NCI-H2171 treated with DMSO at 0.1 percent for 48 hours (cell line): ENCODE measurements at regions not wholly inside any gene's neighbourhood (a gene's known extent, or its start where the extent isn't known, plus 50 kb on each side); places are given as distances from the start of the nearest gene placed in this dataset.

ENCODE experiments used
- DNase-seq: peaks from one replicate; lab custom pipeline; 2025; lab: John Stamatoyannopoulos, UW

DNA sequence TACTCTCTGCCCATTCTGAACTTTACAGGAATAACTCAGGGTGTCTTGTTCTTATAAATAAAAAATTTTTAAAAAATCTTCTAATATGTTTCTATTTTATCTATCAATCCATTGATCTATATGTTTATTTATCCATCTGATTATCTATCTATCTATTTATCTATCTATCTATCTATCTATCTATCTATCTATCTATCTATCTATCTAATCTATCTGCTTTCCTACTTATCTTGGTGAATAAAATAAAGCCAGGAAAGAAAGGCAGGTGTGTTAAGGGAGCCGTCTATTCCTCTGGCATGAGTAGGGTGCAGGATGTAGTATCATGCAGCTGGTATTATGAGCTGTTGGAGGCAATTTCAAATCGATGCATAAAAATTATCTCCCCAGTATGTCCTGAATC is 153.0 kb downstream of the FOXA2 start:
- no peak for DNase-seq

DNA sequence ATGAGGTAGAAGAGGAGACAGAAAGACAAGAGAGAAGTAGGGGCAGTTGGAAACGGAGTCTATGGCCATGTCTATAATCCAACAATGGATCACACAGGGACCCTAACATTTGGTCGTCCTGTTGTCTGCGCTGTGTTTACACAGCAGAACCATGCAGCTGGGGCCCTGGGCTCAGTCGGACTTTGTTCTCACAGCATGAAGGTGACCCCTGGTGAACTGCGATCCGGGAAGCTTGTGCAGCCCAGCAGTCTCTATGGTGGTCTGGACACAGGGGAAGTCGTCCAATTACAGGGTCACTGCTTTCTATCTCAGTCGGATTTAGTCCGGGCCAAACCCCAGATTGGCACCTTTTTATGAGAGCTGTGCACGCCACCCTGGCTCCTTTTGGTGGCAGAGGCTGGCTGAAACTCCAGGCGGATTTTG is 153.6 kb downstream of the FOXA2 start:
- DNase-seq, result no peak

DNA sequence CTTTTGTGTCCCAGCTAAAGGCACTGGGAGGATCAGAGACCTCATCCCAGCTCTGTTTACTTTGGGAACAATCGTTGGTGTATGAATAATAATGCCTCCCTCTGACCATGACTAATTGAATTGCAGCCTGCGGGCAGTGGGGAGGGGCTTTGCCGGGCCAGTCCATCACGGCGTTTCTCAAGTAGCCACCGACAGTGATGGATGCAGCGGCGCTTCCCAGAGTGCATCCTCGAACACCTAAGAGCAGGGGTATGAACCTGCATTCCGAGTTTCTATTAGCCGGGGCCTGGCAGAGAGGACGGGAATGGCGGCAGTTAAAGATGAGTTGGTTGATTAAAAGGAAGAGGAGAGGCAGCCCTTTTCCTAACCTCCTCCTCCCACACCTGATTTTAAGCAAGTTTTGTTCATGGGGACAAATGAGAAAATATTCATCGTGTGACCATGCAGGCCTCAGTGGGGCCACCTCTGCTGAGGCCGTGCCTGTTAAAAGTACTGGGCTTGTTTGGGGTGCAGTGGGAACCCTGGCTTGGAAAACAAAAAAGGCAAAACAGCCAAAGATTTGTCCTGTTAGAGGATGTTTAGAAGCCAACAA is 154.1 kb downstream of the FOXA2 start:
- no peak for DNase-seq

DNA sequence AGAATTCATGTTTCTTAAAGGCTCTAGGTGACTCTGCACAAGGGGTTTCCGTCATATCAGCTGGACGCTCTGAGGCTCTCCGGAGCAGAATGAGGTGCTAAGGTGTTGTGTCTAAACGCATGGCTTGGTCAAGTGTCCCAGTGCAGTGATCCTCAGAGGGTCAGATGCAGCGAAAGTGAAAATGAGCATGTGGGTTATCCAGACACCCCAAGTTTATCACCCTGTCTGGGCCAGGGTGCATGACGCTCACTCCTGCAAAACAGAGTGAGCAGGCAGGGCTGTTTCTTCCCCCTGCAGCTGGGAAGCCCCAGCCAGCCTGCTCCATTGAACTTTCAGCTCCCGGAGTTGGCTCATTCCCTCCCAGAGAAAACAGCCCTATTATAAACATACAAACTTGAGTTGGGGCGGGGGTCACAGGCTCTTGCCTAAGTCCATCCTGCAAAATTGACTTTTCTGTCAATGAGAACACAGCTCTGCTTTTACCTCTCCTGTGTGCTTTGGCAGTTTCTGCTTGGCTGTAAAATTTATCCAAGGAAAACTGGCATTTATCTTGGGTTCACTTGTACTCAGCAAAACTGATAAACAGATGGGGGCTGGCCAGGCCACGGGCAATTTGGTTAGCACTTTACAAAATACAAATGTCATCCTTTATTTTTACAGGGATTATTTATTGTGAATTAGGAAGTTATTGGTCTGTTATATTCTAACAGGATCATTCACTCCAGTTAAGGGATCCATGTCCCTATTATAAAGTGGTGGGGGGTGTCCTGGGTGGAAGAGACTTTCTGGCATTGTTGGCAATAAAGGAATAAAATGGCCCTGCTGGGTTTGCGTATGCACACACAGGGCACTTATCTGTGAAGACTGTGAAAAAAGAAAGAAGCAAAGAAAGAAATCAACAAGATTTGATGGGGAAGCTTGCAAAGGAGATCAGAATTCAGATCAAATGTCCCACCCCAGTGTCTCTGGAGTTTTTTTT is 154.9 kb downstream of the FOXA2 start:
- DNase-seq, result no peak

DNA sequence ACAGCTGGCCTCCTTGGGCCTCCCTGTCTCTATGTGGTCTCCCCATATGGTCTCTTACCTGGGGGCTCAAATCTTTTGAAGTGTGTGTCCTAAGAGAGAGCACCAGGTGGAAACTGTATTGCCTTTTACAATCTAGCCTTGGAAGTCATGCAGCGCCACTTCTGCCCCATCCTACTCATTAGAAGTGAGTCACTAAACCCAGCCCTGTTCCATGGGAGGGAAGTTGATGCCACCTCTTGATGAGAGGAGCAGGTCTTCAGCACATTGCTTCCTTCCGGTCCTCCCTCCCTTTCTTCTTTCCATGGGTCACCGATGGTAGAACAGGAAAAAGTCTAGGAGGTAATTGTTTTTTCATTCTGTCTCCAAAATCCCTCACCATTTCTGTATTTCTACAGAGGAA is 156.3 kb downstream of the FOXA2 start:
- no peak for DNase-seq

DNA sequence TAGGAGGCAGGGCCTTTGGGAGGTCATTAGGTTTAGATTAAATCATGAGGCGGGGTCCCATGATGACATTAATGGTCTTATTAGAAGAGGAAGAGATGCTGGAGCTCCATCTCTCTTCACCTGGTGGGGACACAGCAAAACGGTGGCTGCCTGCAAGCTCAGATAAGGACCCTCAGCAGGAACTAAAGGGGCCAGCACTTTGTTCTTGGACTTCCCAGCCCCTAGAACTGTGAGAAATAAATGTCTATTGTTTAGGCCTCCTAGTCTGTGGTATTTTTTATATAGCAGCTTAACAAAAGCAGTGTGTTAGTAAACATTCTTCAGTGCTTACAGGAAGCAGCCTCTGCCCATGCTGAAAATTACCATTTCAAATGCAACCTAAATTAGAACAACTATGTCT is 157.6 kb downstream of the FOXA2 start:
- DNase-seq, result no peak

DNA sequence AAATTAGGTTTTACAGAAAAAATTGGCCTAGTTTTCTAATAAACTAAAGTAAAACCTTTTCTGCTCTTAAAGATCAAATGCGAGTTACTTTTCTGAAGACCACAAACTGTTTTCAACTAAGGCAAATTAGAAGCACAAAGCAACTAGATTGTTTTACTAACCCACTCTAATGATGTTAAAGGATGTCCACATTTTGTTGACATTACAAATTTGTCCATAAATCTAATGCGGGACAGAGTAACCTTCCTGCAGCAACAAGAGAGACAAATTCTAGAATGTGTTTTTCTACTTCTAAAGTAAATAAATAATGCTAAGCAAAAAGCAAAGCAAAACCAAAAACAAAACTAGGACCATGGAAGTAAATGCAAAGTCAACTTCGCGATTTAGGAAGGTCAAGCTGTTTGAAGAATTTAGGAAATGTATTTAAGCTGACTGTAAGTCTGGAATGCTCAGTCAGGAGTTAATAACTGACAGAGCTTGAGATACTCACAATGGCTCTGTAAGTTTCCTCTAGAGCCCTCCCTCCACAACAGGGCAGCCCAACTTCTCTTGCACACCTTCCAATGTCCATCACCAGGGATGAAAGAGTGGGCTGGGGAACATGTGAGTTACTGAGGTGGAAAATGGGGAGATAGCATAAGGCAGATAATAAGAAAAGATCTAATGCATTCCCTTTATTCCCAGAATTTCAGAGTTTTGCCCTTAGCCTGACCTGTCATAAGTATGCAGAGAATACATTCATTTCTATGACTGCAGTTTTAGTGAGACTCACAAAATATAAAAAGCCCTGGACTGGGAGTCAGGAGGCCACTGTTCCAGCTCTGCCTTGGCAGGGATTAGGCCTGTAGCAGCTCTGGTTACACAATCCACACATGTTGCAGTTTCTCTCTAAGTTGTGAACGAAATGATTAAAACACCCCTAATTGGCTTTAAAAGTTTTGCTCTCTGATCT is 158.8 kb downstream of the FOXA2 start:
- no peak for DNase-seq

DNA sequence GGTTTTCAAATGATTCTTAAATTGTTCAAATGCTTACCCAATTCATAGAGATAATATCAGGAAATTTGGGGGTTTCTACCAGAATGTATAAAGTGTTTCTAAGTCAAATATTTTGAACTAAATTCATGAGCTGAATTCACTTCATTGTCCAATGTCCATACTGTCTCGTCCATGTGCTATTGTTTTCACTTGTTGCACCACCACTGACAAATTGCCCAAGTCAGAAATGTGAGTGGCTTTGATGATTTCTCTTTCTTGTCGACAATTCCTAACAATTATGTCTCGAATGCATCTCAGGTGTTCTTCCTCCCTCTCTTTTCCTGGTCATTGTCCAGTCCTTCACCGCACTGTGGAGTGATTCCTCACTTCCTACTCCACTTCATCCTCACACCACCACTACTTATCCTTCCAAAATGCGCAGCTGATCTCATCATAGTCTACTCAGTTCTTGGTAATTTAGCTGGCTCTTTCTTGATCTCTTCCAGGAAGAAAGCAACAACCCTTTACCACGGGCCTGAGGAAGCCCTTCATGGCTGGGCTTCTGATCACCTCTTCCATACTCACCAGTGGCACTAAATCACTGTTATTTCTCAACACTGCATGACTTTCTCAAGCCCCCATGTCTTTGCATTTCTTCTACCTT is 161.1 kb downstream of the FOXA2 start:
- DNase-seq, result no peak

DNA sequence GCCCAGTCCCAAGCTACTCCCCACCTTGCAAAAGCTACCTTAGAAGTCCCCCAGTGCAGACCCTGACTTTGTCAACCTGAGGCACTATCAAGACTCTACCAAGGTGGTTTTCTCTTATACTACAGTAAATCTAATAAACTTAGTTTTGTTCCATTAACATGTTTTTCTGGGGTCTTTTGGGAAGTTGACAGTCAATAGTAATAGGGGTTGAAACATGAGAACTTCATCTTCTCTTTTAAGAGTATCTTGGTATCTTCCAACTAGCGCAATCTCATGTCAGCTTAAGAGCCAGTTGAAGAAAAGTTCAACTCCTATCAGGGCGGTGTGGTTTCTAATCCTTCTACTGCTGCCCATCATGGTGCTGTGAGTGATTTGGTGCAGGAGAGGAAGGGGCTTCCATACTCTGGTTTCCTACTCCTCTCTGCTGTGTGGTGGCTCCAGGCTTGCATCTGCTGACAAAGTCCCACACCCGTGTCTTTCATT is 164.2 kb downstream of the FOXA2 start:
- DNase-seq, result no peak

DNA sequence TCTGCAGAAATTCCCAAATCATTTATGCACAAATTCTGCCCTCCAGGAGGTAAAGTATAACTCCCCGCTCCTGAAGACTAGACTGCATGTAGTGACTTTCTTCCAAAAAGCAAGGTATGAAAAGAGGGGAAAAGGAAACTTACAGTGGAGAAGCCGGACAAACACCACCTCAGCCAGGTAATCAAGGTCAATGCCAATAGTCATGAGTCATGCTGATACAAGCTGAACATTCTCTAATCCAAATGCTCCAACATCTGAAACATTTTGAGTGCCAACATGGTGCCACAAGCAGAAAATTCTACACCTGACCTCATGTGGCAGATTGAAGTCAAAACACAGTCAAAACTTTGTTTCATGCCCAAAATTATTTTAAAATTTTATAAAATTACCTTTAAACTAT is 165.6 kb downstream of the FOXA2 start:
- DNase-seq, result no peak

DNA sequence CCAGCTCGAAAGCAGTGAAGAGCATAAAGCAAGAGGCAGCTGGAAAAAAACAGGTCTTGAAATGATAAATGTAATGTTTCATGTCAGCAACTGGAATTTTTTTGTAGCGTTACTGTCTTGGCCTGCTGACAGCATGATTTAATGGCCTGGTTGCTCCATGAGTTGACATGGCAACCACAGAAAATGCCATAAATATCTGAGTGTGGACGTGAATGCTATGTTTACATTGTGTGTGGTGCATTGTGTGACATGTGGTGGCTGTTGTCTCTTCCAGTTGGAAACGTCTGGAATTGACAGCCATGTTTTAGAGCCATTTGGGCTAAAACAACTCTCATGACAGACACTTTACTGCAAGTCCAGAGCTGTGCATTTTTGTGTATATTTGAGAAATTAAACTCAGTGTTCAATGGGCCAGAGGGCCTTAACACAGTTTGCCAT is 170.0 kb downstream of the FOXA2 start:
- DNase-seq, result no peak

DNA sequence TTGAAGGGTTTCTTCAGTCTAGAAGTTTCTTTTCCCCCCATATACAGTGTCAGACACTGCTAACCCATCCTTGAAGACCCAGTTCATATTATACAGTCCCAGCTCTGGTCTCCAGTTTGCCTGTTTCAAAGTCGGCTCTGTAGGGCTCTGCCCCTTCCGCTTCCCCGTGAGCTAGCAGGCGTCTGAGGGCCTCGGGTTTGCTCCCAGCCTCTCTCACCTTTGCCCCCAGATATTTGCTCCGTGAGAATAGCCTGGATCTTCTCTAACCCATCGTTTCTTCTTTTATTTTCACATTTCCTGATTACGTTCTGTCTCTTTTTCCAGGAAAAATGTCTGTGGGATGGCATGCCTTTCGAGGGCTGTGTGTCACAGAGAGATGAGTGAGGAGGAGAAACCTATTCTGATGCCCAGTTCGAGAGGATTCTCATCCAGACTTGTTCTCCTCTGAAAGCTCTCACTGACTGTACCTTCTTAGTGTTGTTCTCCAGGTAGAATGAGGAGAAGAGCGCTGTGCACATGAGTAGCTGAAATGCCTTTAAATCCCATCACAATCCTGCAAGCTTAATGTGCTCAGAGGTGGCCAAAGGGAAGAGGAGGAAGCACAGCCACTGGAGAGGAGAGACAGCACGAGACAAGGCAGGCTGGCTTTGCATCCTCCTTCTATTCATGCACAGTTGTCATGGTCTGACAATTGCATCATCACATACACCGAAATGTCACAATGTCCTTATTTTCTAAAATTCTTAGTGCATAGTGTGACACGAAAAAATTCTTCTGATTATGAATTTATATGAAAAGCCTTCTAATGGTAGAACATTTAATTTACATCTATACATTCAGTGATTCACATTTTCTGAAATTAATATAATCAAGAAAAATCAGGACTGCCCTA is 171.1 kb downstream of the FOXA2 start:
- no peak for DNase-seq

DNA sequence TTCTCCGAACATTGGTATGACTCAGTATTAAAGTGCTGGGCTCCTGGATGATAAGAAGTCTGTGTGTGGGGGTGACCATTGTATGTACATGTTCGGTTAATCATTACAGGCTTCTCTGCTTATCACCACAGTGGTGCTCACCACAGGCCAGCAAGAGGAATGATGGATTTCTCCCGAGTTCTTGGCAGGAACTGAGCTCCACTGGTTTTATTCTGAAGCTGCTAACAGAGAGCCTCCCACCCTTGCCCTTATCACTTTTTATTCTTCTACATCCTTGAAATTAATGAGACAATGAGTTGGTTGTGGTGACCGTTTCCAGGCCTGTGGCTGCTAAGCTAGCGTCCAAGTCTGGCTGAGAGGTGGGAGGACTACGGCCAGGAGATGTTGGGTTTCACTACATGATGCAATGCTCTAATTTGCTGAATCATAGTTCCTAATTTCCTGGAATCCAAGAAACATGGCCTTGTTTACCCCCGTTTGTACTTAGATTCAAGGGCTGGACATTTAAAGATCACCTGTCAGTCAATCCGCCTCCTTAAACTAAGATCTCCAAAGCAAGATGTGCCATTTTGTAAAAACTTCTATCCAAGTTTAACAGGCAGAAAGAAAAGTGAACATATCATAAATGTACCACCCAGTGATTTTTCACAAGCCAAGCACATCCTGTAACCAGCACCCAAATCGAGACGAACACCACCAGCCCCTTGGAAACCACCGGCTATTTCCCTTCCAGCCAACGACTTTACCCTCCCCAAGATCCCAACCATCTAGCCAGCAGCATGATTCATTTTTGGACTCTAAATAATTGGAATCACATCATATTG is 172.5 kb downstream of the FOXA2 start:
- DNase-seq, result no peak

DNA sequence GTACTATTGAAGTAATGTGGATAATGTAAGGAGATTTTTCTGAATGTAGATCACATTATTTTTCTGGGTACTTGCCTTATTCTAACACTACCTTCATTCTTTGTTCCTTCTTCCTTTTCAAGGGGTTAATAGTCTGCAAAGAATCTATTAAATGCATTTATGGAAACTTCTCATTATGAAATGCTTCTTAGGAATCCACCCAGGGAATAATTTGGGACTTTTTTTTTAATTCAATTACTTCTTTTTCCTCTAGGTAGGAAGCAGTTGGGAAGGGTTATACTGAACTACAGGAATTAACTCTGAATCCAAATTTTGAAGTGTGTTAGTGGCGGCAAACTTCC is 173.1 kb downstream of the FOXA2 start:
- no peak for DNase-seq

DNA sequence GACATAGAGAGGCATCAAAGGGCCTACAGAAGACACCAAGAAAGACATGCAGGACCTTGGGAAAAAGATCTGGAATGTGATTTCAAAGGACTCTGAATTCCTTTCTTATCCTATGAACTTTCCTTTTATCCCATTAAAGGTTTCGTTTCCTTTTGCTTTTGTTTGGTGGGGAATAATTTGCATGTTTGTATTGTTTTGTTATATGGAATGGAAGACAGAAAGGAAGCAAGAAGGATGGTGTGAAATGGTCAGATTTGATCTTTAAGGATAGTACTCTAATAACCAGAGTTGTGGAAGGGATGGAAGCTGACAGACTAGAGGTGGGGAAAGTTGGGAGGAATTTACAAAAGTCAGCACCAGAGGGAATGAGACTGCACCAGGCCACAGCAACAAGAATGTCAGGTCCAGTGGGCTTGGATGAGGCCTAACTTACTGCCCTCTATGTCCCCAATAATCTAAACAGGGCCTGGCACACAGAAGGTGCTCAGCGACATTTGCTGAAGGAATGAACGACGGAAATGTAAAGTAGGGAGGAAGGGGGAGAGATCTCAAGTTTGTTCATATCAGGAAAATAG is 173.7 kb downstream of the FOXA2 start:
- no peak for DNase-seq

DNA sequence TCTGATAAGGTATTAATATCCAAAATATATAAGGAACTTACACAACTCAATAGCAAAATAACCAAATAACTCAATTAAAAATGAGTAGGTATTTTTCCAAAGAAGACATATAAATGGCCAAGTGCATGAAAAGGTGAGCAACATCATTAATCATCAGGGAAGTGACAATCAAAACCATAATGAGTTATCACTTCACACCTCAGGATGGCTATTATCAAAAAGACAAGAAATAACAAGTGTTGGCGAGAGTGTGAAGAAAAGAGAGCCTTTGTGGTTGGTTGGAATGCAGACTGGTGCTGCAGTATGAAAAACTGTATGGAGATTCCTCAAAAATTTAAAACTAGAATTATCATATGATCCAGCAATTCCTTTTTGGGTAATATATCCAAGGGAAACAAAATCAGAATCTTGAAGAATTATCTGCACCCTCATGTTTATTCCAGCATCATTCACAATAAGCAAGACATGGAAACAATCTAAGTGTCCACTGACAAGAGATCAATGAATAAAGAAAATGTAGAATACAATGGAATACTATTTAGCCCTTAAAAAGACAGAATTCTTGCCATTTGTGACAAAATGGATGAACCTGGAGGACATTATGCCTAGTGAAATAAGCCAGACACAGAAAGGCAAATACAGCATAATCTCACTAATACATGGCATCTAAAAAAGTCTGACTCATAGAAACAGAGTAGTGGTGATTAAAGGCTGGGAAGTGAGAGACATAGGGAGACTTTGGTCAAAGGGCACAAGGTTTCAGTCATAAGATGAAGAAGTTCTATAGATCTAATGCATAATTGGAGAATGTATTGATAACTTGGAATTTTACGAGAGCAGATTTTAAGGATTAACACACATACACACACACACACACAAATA is 175.6 kb downstream of the FOXA2 start:
- DNase-seq, result no peak

DNA sequence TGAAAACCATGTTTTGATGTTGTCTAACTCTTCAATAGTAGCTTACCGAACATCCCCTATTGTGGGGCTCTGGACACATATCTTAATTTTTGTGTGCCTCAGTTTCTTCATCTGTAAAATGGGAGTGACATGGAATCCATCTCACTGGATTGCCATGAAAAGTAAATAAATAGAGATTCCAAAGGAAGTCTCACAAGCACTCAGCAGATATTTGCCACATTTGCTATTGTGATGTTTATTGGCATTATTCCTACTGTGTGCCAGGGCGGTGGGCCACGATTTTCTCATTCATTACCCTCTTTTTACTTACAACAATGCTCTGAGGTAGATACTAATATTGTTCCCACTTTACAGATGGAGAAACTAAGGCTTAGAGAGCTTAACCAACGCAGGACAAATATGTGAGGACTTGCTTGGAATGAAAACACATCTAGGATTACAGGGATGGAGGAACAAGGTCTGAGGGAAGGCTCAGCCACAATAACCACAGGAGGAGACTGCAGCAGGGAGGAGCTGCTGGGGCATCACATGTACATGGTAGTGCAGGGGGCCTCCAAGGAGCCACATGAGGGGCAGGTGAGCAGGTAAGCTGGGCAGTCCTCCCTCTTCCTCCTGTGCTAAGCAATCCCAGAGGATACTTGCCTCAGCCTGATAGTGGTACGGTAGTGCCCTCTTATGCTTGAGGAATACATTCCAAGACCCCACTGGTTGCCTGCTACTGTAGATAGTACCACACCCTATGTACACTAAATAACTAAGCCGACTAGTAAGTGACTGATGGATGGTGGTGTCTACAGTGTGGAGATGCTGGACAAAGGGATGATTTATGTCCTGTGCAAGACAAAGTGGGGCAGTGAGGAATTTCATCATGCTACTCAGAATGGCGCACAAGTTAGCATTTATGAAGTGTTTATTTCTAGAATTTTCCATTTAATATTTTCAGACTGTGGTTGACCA is 176.9 kb downstream of the FOXA2 start:
- no peak for DNase-seq
